Dermis blood vessel endothelial cell (primary cell): ENCODE measurements at regions not wholly inside any gene's neighbourhood (a gene's known extent, or its start where the extent isn't known, plus 50 kb on each side); places are given as distances from the start of the nearest gene placed in this dataset.
"Not testable (repeated sequence)": the region's sequence is repeated elsewhere in the genome, so short reads cannot be mapped to it uniquely, and the experiment has no call there.

Source experiments
- DNase-seq: peaks from one replicate; pipeline ENCODE4 v3.0.0; 2010

DNA sequence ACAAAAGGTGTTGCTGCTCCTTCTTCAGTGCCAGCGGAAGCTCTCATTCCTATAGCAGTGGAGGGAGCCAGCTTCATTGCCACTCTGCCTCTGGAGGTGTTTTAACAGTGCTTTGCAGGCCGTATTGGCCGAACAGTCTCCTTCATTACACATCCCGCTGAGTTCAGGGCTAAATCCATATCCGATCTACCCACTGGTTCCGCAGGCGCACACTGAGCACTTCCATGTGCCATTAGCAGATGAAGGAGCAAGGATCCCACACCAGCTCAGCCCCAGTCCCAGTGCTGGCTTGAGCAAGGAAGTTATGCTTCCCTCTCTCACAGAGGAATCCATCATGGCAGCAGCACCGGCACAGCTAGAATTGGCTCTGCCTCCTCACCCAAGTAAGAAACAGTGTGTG is 121.2 kb upstream of the IRX2 start:
- DNase-seq = no peak

DNA sequence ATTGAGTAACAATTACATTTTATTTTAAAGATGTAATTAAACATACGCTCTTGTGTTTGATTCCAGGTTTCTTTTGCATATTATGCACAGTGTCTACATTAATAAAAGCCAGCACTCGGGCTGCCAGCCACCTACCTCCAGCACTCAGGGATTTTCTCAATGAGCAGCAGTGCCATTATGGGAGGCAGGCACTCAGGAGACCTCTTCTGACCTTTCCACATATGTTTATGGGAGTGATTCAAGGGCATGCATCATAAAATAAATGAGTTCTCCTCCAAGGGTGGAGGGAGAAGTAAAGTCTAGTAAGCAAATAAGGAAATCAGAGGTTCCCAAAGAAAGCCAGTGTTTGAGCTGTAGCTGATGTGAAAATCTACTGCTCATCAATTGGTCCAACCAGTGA is 119.8 kb upstream of the IRX2 start:
- no peak for DNase-seq

- no peak for DNase-seq
Measured at GRCh38 chr5:2869471-2869870, 118.0 kb upstream of the IRX2 start.

DNA sequence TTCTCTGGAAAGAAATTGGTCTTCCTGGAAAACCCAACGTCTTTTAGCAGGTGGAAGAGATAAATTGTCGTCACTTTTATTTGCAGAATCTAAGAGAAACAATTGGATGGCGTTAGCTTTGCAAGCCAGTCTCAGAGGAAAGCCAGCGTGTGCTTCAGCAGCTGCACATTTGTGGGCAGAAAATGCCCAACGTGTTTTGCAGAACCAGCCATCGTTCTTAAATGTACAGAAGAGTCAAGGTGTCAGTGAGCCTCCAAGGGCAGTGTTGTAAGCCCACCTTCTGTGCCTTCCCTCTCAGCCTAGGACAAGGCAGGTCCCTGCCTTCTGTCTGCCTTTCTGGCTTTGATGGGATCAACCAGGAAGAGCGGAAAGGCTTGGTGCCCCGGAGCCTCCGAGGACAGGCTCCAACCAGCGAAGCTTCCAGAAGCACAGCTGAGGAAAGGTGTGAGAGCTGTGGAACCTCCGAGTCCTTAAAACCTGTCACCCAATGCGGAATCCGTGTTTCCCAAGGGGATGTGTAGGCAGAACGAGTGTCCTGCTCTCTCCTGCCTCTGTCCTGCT is 116.0 kb upstream of the IRX2 start:
- no peak for DNase-seq

GRCh38 chr5:2866662-2867372 is 115.3 kb upstream of the IRX2 start:
- DNase-seq = no peak

DNA sequence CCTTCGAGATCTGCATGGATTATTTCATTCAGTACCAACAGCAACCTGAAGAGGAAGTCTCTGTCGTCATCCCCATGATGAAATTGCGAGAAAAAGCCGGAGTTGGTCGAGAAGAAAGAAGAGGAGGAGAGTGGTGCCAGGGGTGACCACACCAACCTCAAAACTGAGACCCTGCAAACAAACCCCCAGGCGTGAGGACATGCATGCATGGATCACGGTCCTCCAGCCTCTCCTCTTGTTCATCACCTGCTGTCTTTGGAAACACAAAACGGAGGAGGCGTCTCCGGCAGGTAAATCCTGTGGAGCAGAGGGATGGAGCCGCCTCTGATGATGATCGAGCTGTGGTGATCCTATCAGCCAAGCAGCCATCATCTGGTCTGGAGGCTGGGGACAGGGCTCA is 114.4 kb upstream of the IRX2 start:
- no peak for DNase-seq

GRCh38 chr5:2864515-2865105 is 113.1 kb upstream of the IRX2 start:
- DNase-seq = no peak

- DNase-seq = no peak
Measured at GRCh38 chr5:2863675-2864433, 112.4 kb upstream of the IRX2 start.

- DNase-seq = no peak
Measured at GRCh38 chr5:2863133-2863532, 111.7 kb upstream of the IRX2 start.

- DNase-seq = not testable (repeated sequence)
Measured at GRCh38 chr5:2862176-2862575, 110.7 kb upstream of the IRX2 start.

- no peak for DNase-seq
Measured at GRCh38 chr5:2861605-2862004, 110.1 kb upstream of the IRX2 start.

- DNase-seq = no peak
Measured at GRCh38 chr5:2860101-2860500, 108.6 kb upstream of the IRX2 start.

- DNase-seq = no peak
Measured at GRCh38 chr5:2857837-2858236, 106.4 kb upstream of the IRX2 start.

- no peak for DNase-seq
Measured at GRCh38 chr5:2856206-2856605, 104.7 kb upstream of the IRX2 start.

DNA sequence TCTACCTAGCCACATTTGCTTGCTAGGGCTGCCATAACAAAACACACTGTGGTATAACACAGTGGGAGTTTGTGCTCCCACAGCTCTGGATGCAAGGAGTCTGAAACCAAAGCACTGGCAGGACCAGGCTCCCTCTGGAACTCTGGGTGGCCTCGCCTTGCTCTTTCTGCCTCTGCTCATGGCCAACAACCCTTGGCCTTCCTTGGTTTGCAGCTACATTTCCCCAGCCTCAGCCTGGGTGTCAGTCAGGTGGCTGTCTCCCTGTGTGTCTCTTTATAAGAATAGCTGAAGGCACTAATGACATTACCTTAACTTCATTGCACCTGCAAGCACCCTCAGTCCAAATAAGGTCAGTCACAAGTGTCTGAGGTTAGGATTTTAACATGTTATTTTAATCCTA is 101.0 kb upstream of the IRX2 start:
- no peak for DNase-seq

- no peak for DNase-seq
Measured at GRCh38 chr5:2851895-2852294, 100.4 kb upstream of the IRX2 start.

GRCh38 chr5:2849429-2849828 is 98.0 kb upstream of the IRX2 start:
- DNase-seq = no peak

DNA sequence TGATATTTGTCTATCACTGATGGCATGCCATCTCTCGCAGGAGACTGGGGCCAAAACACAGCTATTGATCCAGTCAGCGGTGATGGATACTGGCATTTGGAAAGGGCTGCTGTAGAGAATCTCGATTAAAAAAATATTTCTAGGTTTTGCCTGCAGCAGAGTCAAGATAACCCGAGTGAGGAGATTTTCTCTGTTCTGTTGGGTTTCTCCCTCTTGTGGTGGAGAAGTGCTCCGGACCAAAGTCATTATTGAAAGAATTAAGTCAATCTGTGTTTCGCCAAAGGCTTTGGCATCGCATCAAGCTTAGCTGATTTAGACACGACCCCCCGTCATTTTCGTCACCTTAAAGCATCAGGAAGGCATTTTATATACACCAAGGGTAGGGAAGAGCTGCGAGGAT is 97.1 kb upstream of the IRX2 start:
- no peak for DNase-seq

GRCh38 chr5:2847608-2848007 is 96.1 kb upstream of the IRX2 start:
- no peak for DNase-seq

DNA sequence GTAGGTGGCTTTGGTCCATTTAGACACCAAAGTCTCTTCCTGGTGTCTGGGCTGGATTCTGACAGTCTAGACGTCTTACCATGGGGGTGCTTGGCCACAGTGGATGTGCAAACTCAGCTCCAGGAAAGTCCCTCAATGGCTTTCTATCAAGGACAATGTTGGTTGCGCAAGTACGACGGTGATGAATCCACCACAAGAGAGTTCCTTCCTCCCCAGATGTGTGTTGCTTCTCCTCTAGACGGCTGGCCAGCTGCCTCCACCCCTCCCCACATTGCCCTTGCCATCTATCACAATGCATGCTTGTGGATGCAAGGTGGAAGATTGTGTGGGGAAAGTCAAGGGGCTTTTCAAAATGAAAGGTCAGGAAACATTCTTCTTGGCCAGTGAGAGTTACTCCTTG is 89.7 kb upstream of the IRX2 start:
- no peak for DNase-seq

- DNase-seq = no peak
Measured at GRCh38 chr5:2840372-2840915, 89.0 kb upstream of the IRX2 start.

DNA sequence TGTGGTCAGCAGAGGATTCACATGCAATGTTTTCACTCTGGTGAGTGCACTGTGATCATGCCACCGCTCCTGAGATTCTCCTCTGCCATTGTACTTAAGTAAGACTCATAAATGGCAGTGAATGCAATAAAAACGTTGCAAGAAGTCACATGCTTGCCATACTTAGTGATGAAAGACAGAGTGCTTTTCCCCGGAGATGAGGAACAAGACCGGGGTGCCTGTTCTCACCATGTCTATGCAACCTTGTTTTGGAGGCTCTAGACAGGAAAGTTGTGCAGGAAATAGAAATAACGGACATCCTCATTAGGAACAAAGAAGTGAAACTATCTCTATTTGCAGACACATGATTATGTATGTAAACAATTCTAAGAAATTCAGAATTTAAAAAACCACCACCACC is 84.7 kb upstream of the IRX2 start:
- no peak for DNase-seq

- no peak for DNase-seq
Measured at GRCh38 chr5:2833556-2833955, 82.1 kb upstream of the IRX2 start.

GRCh38 chr5:2832394-2832793 is 80.9 kb upstream of the IRX2 start:
- DNase-seq = no peak
